Endothelial cell of umbilical vein (primary cell): ENCODE measurements at regions not wholly inside any gene's neighbourhood (a gene's known extent, or its start where the extent isn't known, plus 50 kb on each side); places are given as distances from the start of the nearest gene placed in this dataset.

ENCODE experiments used
- EZH2 ChIP-seq: IDR thresholded peaks from 2 replicates; pipeline ENCODE4 v1.6.1; 2012; ENCODE audit warnings: borderline replicate concordance, low read depth, mild to moderate bottlenecking, moderate library complexity, low read length, inconsistent platforms; ENCODE audit not compliant: severe bottlenecking
- FOS ChIP-seq: IDR thresholded peaks from 2 replicates; pipeline ENCODE4 v1.6.1; 2011; ENCODE audit warnings: mild to moderate bottlenecking, low read length, moderate library complexity, borderline replicate concordance; ENCODE audit not compliant: insufficient read depth
- GATA2 ChIP-seq: IDR thresholded peaks from 2 replicates; pipeline ENCODE4 v1.7.0; 2011; ENCODE audit warnings: low read depth, mild to moderate bottlenecking, moderate library complexity, mixed read lengths, low read length; ENCODE audit not compliant: insufficient read length, insufficient read depth
- JUN ChIP-seq: IDR thresholded peaks from 2 replicates; pipeline ENCODE4 v1.6.1; 2011; ENCODE audit warnings: borderline replicate concordance, low read depth; ENCODE audit not compliant: insufficient read length, insufficient read depth
- MYC ChIP-seq: IDR thresholded peaks from one replicate; pipeline ENCODE4 v1.6.1; 2011; ENCODE audit warnings: mild to moderate bottlenecking, low read depth, low read length
- POLR2A ChIP-seq: IDR thresholded peaks from 2 replicates; pipeline ENCODE4 v1.6.1; 2012; ENCODE audit warnings: low read depth, mild to moderate bottlenecking, control low read depth, low read length
- POLR2AphosphoS5 ChIP-seq: IDR thresholded peaks from 2 replicates; pipeline ENCODE4 v1.6.1; 2012; ENCODE audit warnings: low read depth, mild to moderate bottlenecking, control low read depth, low read length, moderate library complexity; ENCODE audit not compliant: insufficient read depth
- TF ChIP-seq, protein P1 (sequence below), 2 donors: IDR thresholded peaks; 1 replicate in 1 of 2; 2 replicates in 1 of 2; pipeline ENCODE4 v1.5.1; 2011; ENCODE audit warnings: low read length in 2 of 2, mild to moderate bottlenecking in 2 of 2, moderate library complexity in 2 of 2, control low read depth in 1 of 2, inconsistent platforms in 1 of 2, low read depth in 1 of 2; ENCODE audit not compliant: insufficient read depth in 1 of 2; ENCODE audit errors: extremely low read depth in 1 of 2

DNA sequence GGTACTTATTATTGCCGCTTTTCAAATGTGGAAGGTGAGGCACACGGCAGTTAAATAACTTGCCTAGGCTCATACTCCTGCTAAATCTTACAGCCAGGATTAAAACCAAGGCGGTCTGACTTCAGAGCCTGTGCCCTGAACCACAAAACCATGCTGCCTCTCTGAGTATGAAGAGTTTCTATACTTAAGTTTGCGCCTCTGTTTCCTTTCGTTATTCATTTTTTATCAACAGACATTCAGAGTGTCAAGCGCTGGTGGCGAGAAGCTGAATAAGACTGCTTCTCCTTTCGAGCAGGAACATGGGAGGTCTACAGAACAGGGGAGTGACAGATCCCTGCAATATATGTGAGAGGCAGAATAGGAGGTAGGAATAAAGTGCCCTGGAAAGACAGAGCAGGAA, 96.0 kb upstream of the DUSP10 start:
- TF ChIP-seq, protein P1, sequence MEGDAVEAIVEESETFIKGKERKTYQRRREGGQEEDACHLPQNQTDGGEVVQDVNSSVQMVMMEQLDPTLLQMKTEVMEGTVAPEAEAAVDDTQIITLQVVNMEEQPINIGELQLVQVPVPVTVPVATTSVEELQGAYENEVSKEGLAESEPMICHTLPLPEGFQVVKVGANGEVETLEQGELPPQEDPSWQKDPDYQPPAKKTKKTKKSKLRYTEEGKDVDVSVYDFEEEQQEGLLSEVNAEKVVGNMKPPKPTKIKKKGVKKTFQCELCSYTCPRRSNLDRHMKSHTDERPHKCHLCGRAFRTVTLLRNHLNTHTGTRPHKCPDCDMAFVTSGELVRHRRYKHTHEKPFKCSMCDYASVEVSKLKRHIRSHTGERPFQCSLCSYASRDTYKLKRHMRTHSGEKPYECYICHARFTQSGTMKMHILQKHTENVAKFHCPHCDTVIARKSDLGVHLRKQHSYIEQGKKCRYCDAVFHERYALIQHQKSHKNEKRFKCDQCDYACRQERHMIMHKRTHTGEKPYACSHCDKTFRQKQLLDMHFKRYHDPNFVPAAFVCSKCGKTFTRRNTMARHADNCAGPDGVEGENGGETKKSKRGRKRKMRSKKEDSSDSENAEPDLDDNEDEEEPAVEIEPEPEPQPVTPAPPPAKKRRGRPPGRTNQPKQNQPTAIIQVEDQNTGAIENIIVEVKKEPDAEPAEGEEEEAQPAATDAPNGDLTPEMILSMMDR (IDR thresholded peaks at IDR 0.05; ENCODE audit: extremely low read depth in 1 of 2, insufficient read depth in 1 of 2, low read depth in 1 of 2, low read length in 2 of 2), result no peak
- TF ChIP-seq POLR2A (no peak), POLR2AphosphoS5 (no peak), JUN (no peak), GATA2 (no peak), EZH2 (no peak), FOS (no peak), MYC (no peak)
